Activated T-helper 17 cell treated with anti-CD3 and anti-CD28 coated beads, Interleukin-2, amount 50 U/mL, for 72 hours (primary cell): ENCODE measurements at regions not wholly inside any gene's neighbourhood (a gene's known extent, or its start where the extent isn't known, plus 50 kb on each side); places are given as distances from the start of the nearest gene placed in this dataset.

Source experiments
- ATAC-seq: fragments of 150-1000 bp; cut with Tn5 transposase; replicated peaks from 2 replicates; pipeline ENCODE4 v1.10.0; 2021; ENCODE audit warnings: mild to moderate bottlenecking, moderate library complexity
- H3K27ac Mint-ChIP-seq: one replicate; pipeline ENCODE4 v1.8.0; 2022; ENCODE audit warnings: mixed read lengths
- H3K27me3 Mint-ChIP-seq: one replicate; pipeline ENCODE4 v1.8.0; 2022; ENCODE audit warnings: mixed read lengths
- H3K36me3 Mint-ChIP-seq: one replicate; pipeline ENCODE4 v1.8.0; 2022; ENCODE audit warnings: low read depth, mild to moderate bottlenecking, mixed read lengths
- H3K4me1 Mint-ChIP-seq: one replicate; pipeline ENCODE4 v1.8.0; 2022; ENCODE audit warnings: mixed read lengths
- H3K4me3 Mint-ChIP-seq: one replicate; pipeline ENCODE4 v1.8.0; 2022; ENCODE audit warnings: mild to moderate bottlenecking, mixed read lengths
- H3K9me3 Mint-ChIP-seq: one replicate; pipeline ENCODE4 v1.8.0; 2022; ENCODE audit warnings: mixed read lengths

- Mint-ChIP-seq H3K9me3 (no peaks in the 10 kb centered on the region), H3K4me1 (no peaks in the 10 kb centered on the region), H3K36me3 (no peaks in the 10 kb centered on the region), H3K27ac (no peak overlapping the region), H3K27me3 (no peaks in the 10 kb centered on the region), H3K4me3 (no peak overlapping the region)
- ATAC-seq: no peak
These were observed 51.1 kb upstream of the NCOA1 start for GRCh38 chr2:24439971-24440340.

DNA sequence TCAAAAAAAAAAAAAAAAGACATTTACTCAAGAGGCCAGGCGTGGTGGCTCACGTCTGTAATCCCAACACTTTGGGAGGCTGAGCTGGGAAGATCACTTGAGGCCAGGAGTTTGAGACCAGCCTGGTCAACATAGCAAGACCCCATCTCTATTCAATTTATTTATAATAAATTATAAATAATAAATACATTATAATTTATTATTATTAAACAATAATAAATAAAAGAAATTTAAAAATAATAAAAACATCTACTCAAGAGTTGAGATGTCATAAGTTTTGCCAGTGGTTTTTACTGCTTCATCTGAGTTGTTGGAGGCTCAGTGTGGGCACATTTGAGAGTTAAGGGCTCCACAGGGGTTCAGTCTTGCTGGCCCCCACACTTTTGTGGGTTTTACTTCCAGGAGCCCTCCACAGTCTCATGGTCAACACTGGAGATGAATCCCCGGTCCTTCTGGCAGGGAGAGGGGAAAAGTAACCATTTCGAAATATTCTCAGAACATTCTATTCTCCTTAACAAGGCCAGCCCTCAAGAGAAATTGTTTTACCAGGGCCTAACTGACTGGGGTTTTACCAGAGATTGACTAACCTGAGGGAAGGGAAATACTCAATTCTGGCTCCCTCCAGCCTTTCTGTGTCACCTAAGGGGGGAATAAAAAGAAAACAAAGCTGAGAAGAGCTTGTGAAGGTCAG is 51.6 kb upstream of the NCOA1 start:
- Mint-ChIP-seq H3K36me3 (no peaks in the 10 kb centered on the region), H3K27me3 (no peaks in the 10 kb centered on the region), H3K4me3 (no peak overlapping the region)

GRCh38 chr2:24438106-24438505 is 52.9 kb upstream of the NCOA1 start:
- no peaks in the 10 kb centered on the region for H3K4me1 Mint-ChIP-seq
- no peaks in the 10 kb centered on the region for H3K36me3 Mint-ChIP-seq
- H3K4me3 Mint-ChIP-seq: no peak overlapping the region
- H3K27ac Mint-ChIP-seq: no peak overlapping the region
- no peaks in the 10 kb centered on the region for H3K27me3 Mint-ChIP-seq
- H3K9me3 Mint-ChIP-seq: no peaks in the 10 kb centered on the region
- no peak for ATAC-seq

More for the DNA sequence above, 51.6 kb upstream of the NCOA1 start:
- Mint-ChIP-seq H3K9me3 (no peaks in the 10 kb centered on the region), H3K4me1 (no peaks in the 10 kb centered on the region), H3K27ac (no peak overlapping the region)
- no peak for ATAC-seq

- Mint-ChIP-seq H3K27me3 (no peaks in the 10 kb centered on the region), H3K4me3 (no peak overlapping the region), H3K9me3 (no peaks in the 10 kb centered on the region), H3K27ac (no peak overlapping the region), H3K4me1 (no peaks in the 10 kb centered on the region), H3K36me3 (no peaks in the 10 kb centered on the region)
- ATAC-seq: no peak
These were observed 55.4 kb upstream of the NCOA1 start for GRCh38 chr2:24435391-24436316.

GRCh38 chr2:24434541-24434940 is 56.5 kb upstream of the NCOA1 start:
- no peaks in the 10 kb centered on the region for H3K36me3 Mint-ChIP-seq
- H3K27me3 Mint-ChIP-seq: no peaks in the 10 kb centered on the region
- no peaks in the 10 kb centered on the region for H3K9me3 Mint-ChIP-seq
- H3K27ac Mint-ChIP-seq: no peak overlapping the region
- H3K4me3 Mint-ChIP-seq: no peak overlapping the region
- no peaks in the 10 kb centered on the region for H3K4me1 Mint-ChIP-seq
- ATAC-seq: no peak

GRCh38 chr2:24432735-24433134 is 58.3 kb upstream of the NCOA1 start:
- Mint-ChIP-seq H3K4me3 (no peak overlapping the region), H3K27ac (no peak overlapping the region), H3K4me1 (no peaks in the 10 kb centered on the region), H3K9me3 (no peaks in the 10 kb centered on the region), H3K27me3 (no peaks in the 10 kb centered on the region), H3K36me3 (no peaks in the 10 kb centered on the region)
- ATAC-seq: no peak

GRCh38 chr2:24432121-24432520 is 58.9 kb upstream of the NCOA1 start:
- H3K27me3 Mint-ChIP-seq: no peaks in the 10 kb centered on the region
- H3K27ac Mint-ChIP-seq: no peak overlapping the region
- no peaks in the 10 kb centered on the region for H3K36me3 Mint-ChIP-seq
- no peaks in the 10 kb centered on the region for H3K9me3 Mint-ChIP-seq
- no peak overlapping the region for H3K4me3 Mint-ChIP-seq
- no peak for ATAC-seq
- H3K4me1 Mint-ChIP-seq: no peaks in the 10 kb centered on the region

DNA sequence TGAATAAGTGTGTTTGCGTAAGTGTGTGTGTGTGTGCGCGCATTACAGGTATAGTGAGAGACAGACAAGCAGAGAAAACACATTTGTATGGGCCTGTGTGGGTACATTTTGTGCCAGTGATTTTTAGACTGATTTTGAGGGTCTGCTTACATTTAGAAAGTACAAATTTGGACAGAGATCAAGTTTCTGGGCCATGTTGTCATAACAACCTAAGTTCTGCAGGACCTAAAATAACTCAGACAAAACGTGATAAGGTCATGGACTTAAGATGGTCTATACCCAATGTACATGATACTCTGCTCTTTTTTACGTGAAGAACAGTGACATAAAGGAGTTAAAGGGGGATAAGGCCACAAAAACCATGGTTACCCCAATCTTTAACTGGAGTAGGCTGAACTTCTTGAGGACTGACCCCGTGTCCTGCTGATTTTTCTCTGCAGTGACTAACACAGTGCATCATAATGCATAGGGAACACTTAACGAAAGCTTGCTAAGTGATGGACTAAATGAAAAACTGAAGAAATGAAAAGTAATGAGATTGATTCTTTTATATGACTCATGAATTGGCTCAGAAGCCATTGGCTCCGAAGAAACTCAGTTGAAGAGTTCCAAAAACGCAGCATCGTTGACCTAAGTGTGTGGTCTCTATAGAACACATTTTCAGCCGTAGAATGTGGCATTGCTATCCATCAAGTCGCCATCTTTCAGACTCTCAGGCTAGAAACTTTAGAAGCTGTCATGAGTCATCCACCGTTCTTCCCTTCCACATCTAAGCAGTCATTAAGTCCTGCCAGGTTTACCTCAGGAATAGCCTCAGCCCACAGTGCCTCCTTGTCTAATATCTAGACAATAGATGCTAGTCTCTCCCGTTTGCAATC is 61.6 kb upstream of the NCOA1 start:
- no peaks in the 10 kb centered on the region for H3K27me3 Mint-ChIP-seq

DNA sequence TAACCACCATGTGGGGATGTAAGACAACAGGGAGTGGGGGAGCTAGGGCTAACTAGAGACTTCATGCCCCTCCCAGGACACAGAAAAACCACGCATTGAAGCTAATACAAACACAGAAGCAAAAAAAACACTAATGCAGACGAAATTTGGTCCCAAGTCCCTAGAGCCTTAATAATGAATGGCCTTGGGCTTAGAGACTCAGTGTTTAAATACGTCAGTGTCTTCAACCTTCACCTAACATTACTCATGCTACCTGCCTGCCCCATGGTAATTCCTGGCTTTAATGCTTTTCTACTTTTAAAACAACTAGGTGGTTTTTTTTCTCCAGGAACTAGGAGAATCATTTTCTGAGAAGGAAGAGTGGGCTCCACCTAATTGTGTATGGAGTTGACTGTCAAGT is 64.1 kb upstream of the ITSN2 start:
- no peak for ATAC-seq
- Mint-ChIP-seq H3K27me3 (no peaks in the 10 kb centered on the region), H3K27ac (no peak overlapping the region), H3K4me3 (no peak overlapping the region), H3K36me3 (no peaks in the 10 kb centered on the region), H3K9me3 (no peaks in the 10 kb centered on the region), H3K4me1 (peaks cover 3% of the 10 kb centered on the region)

More for the DNA sequence above, 61.6 kb upstream of the NCOA1 start:
- Mint-ChIP-seq H3K4me3 (no peak overlapping the region), H3K9me3 (no peaks in the 10 kb centered on the region), H3K4me1 (no peaks in the 10 kb centered on the region), H3K36me3 (no peaks in the 10 kb centered on the region), H3K27ac (no peak overlapping the region)
- no peak for ATAC-seq

- peaks cover 3% of the 10 kb centered on the region for H3K4me1 Mint-ChIP-seq
- no peaks in the 10 kb centered on the region for H3K27me3 Mint-ChIP-seq
- H3K36me3 Mint-ChIP-seq: no peaks in the 10 kb centered on the region
- no peak for ATAC-seq
- no peaks in the 10 kb centered on the region for H3K9me3 Mint-ChIP-seq
- H3K27ac Mint-ChIP-seq: no peak overlapping the region
- H3K4me3 Mint-ChIP-seq: no peak overlapping the region
These were observed 62.8 kb upstream of the ITSN2 start for GRCh38 chr2:24423095-24423494.

GRCh38 chr2:24421668-24422067 is 61.3 kb upstream of the ITSN2 start:
- peaks cover 3% of the 10 kb centered on the region for H3K4me1 Mint-ChIP-seq
- no peak overlapping the region for H3K27ac Mint-ChIP-seq
- no peaks in the 10 kb centered on the region for H3K27me3 Mint-ChIP-seq
- H3K4me3 Mint-ChIP-seq: no peak overlapping the region
- no peaks in the 10 kb centered on the region for H3K9me3 Mint-ChIP-seq
- ATAC-seq: peak; percentile 75
- H3K36me3 Mint-ChIP-seq: no peaks in the 10 kb centered on the region

DNA sequence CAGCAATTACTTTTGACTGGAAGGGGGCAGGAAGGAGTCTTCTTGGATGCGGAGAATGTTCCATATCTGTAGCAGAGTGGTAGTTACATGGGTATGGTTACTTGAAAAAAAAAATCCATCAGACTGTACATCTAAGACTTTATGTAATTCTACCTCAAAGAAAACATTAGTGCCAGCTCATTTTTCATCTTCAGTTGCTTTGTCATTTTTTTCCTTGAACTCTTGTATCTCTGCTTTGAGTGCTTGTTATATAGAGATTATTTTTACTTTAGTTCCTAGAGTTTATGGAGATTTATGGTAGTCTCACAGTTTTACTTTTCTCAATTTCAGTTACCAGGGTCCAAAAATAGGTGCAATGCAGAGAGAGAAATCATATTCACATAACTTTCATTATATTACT is 60.0 kb upstream of the ITSN2 start:
- no peak for ATAC-seq
- Mint-ChIP-seq H3K27me3 (no peaks in the 10 kb centered on the region), H3K27ac (no peak overlapping the region), H3K36me3 (no peaks in the 10 kb centered on the region), H3K9me3 (no peaks in the 10 kb centered on the region), H3K4me1 (peaks cover 3% of the 10 kb centered on the region), H3K4me3 (no peak overlapping the region)

GRCh38 chr2:24418166-24418841 is 58.0 kb upstream of the ITSN2 start:
- H3K27me3 Mint-ChIP-seq: no peaks in the 10 kb centered on the region
- no peaks in the 10 kb centered on the region for H3K36me3 Mint-ChIP-seq
- H3K4me3 Mint-ChIP-seq: no peak overlapping the region
- no peak overlapping the region for H3K27ac Mint-ChIP-seq
- ATAC-seq: peak; percentile 20
- peaks cover 3% of the 10 kb centered on the region for H3K4me1 Mint-ChIP-seq
- H3K9me3 Mint-ChIP-seq: no peaks in the 10 kb centered on the region

GRCh38 chr2:24412812-24413211 is 52.5 kb upstream of the ITSN2 start:
- Mint-ChIP-seq H3K27ac (no peak overlapping the region), H3K4me1 (no peaks in the 10 kb centered on the region), H3K36me3 (no peaks in the 10 kb centered on the region), H3K9me3 (no peaks in the 10 kb centered on the region), H3K27me3 (peaks cover 4% of the 10 kb centered on the region), H3K4me3 (no peak overlapping the region)
- ATAC-seq: no peak
